ENCODE measurements at regions not wholly inside any gene's neighbourhood (a gene's known extent, or its start where the extent isn't known, plus 50 kb on each side); places are given as distances from the start of the nearest gene placed in this dataset.
A peak's percentile ranks its signal among the peaks of the same experiment; 100 is the strongest.
"Not testable (repeated sequence)": the region's sequence is repeated elsewhere in the genome, so short reads cannot be mapped to it uniquely, and the experiment has no call there.

- peak; percentile 5 for DNase-seq (ENCODE audit: low spot score)
Observed at GRCh38 chr12:25615119-25615518, 62.0 kb upstream of the LMNTD1 start.

DNA sequence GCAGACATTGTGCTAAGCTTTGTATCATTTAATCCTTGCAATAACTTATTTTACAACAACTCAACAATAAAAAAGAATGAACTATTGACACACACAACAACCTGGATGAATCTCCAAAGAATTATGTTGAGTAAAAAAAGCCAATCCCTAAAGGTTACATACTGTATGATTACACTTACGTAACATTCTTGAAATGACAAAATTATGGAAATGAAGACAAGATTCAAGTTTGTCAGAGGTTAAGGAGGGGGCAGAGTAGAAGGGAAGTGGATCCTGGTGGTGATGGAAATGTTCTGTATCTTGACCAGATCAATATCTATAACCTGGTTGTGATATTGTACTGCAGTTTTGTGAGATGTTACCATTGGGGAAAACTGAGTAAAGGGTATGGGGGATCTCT, 63.2 kb upstream of the LMNTD1 start:
- DNase-seq (ENCODE audit: low spot score) = no peak

GRCh38 chr12:25617991-25618390, 64.9 kb upstream of the LMNTD1 start:
- DNase-seq (ENCODE audit: low spot score) = no peak

DNA sequence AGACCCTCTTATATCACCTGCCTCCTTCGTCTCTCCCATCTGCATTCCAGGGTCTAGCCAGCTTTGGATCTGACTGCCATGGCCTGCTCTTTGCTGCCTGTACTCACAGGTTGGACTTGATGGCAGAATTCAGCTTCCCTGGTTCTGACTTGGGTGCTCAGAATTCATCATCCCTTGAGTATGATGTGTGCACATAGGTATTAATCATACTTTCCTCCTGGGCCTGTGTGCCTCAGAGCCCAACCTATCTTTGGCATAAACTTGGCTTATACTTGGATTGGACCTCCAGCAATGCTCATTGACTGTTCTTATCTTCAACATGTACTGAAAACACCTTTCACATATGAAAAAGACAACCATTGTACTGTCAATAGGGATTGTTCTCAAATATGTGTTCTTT, 70.7 kb upstream of the LMNTD1 start:
- DNase-seq (ENCODE audit: low spot score) = no peak

DNA sequence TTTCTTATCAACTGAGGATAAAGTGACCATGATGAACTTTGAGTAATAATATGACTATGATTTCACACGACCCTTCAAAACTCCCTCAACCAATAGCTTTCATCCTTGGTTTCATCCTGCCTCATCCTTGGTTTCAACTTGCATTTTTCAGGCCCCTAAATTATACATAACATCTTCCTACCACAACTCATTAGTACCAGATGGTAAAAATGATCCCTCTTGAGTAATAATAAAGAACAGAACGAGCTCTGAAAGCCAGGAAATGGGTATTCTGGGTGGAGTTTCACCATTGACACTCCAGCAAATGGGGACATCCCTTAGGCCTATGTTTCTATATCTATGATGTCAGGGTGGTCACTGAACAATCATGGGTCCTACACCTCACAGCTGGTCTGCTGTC, 72.1 kb upstream of the LMNTD1 start:
- DNase-seq (ENCODE audit: low spot score) = no peak

DNA sequence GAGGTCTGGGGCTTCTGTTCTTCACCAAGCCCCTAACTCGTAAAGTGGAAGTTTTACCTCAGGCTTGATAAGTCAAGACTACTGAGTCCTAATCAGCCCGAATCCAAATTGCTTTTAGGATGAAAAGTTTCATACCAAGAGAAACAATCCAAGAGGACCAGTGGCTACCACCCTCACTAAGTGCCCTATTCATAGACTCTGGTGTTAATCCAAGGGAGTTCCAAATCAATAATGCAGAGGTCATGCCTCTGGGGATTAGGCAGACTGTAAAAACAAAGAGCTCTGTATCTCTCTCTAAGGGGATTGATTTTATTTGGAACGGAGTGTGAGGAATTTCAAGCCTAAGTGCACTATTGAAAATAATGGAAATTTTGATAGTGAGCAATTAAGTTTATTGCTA, 76.3 kb upstream of the LMNTD1 start:
- no peak for DNase-seq (ENCODE audit: low spot score)

DNA sequence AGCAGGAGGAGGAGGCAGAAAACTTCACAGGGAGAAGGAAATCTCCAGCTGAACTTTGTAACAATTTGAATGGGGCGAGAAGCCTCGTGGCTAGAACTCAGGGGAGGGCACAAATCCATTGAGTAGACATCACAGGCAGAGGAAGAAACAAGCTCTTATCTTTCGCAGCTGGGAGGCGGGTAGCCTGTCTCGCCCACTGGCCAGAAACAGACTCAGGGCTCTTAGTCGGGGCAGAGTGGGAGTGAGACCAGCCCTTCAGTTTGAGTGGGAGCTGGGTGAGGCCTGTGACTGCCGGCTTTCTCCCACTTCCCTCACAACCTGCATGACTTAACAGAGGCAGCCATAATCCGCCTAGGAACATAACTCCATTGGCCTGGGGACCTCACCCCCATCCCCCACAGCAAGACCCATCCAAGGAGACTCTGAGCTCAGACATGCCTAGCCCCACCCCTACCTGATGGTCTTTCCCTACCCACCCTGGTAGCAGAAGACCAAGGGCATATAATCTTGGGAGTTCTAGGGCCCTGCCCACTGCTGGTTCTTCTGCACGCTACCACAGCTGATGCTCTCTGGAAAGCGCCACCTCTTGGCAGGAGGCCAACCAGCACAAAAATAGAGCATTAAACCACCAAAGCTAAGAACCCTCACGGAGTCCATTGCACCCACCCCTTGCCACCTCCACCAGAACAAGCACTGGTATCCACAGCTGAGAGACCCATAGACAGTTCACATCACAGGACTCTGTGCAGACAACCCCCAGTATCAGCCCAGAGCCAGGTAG, 77.8 kb upstream of the LMNTD1 start:
- DNase-seq (ENCODE audit: low spot score) = not testable (repeated sequence)

- not testable (repeated sequence) for DNase-seq (ENCODE audit: low spot score)
Observed at GRCh38 chr12:25633149-25633548, 80.1 kb upstream of the LMNTD1 start.

GRCh38 chr12:25637752-25638151, 84.7 kb upstream of the LMNTD1 start:
- no peak for DNase-seq (ENCODE audit: low spot score)

- no peak for DNase-seq (ENCODE audit: low spot score)
Observed at GRCh38 chr12:25639406-25639805, 86.3 kb upstream of the LMNTD1 start.

DNA sequence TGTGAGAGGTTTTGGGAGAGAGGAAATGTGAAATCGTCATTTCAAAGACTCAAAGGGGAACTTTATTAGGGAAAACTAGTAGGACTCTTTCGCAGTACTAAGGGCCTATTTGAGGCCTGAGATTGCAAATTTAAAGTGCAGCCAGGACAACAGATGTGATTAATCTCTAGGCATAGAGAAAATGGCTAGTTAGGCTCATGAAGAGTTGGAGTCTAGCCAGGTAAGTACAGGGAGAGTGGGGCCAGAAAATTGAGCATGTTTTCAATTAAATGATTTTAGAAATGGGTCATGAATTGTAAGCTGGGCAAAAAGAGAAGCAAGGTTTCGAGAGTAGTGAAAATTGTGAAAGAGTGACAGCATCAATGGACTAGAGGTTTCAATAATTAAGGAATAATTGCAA, 91.9 kb upstream of the LMNTD1 start:
- no peak for DNase-seq (ENCODE audit: low spot score)

- no peak for DNase-seq (ENCODE audit: low spot score)
Observed at GRCh38 chr12:25645427-25645826, 92.3 kb upstream of the LMNTD1 start.

DNA sequence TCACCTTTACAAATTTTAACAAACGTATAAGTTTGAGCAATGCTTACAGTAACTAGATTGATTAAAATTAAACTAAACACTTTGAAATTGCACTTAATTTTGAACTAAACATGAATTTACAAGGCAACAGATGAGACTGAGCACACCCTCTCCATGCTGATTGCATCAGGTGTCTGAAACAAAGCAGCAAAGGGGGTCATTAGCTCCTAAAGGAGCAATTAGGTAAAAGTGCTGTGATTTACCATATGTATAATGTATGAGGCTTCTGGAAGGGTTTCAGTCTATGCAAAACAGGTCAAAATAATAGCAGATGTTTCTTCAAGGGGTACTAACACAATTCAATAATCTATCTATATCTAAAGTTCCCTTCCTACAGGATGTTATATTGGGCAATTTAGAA, 98.8 kb upstream of the LMNTD1 start:
- DNase-seq (ENCODE audit: low spot score) = no peak

GRCh38 chr12:25652371-25652770, 99.3 kb upstream of the LMNTD1 start:
- DNase-seq (ENCODE audit: low spot score) = no peak

GRCh38 chr12:25653487-25654175, 100.5 kb upstream of the LMNTD1 start:
- peak; percentile 47 for DNase-seq (ENCODE audit: low spot score)

GRCh38 chr12:25655702-25656101, 102.6 kb upstream of the LMNTD1 start:
- DNase-seq (ENCODE audit: low spot score) = no peak

DNA sequence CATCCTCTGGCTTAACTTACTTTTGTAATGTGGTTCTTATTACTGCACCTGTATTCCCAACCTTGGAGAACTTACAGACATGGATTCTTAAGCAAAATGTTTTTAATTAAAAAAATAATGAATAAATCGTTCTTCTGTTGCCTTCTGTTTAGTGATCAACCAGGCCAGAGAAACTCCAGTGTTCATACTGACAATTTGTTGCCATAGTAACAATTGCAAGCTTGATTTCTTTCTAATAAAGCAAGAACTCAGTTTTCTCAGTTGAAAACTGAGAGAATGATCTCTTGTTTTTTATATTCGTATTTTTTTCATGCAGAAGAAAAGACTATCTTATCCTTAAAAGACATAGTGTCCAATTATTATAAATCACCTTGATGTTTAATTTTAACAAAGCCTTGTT, 106.5 kb upstream of the LMNTD1 start:
- DNase-seq (ENCODE audit: low spot score) = no peak

GRCh38 chr12:25670076-25671055, 117.3 kb upstream of the LMNTD1 start:
- no peak for DNase-seq (ENCODE audit: low spot score)

- DNase-seq (ENCODE audit: low spot score) = no peak
Observed at GRCh38 chr12:25675808-25676207, 122.7 kb upstream of the LMNTD1 start.

DNA sequence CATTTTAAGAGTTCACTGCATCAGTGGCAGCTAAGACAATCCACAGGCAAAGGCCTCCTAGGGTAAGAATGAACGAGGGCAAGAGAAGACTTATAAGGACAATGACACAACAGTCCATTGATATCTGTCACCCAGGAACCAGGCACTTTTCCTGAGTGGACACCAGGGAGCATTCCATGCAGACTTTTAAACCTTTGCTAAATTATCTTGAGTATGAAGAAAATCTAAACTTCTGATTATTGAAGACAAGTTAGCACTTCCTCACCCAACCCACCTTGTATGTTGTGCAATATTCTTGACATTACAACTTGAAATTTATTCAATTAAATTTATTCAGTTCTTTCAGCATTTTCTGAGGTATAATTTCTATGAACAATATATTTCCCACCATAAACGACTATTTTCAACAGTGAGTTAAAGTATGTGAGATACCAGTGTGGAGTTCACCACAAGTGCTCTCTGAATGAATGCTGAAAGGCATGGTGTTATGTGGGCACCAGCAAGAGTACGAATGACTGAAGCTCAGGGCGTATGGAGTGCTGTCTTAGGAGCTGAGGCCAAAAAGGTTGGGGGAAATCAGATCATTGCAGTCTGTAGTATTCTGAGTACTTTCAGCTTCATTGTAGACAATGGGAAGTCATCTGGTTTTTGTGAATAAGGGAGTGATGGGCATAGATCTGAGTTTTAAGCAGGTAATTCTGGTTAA, 124.3 kb upstream of the LMNTD1 start:
- no peak for DNase-seq (ENCODE audit: low spot score)

GRCh38 chr12:25681580-25681979, 128.5 kb upstream of the LMNTD1 start:
- no peak for DNase-seq (ENCODE audit: low spot score)

DNA sequence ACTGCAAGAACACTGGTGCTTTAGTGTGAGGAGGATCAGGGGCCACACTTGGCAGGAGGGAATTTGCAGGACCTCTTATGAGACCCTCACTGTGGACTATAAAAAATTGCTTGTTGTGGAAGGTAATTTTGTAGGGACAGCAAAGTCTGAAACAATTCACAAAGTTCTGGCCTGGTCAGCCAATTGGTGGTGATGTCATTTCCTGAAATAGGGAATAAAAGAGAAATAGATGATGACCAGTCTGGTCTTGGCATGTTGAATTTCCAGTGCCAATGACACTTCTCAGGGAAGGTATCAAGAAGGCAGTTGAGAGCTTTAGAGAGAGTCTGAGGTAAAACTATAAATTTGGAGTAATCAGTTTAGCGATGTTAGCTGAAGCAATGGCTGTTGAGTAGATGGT, 129.3 kb upstream of the LMNTD1 start:
- DNase-seq (ENCODE audit: low spot score) = no peak

All from globus pallidus (tissue), 1 donor.